GM23338 (cell line): ENCODE measurements at regions not wholly inside any gene's neighbourhood (a gene's known extent, or its start where the extent isn't known, plus 50 kb on each side); places are given as distances from the start of the nearest gene placed in this dataset.

Experiments
- ATAC-seq: fragments of 200-7000 bp; cut with Tn5 transposase; 3 replicates; pipeline ENCODE4 v1.9.1; 2020
- DNase-seq: peaks from one replicate; pipeline ENCODE4 v3.0.0-alpha.2; 2015; ENCODE audit warnings: low spot score
- H2AFZ ChIP-seq: fragments of 200-600 bp; sonication (generic); 2 replicates; pipeline ENCODE4 v1.8.0; 2016; ENCODE audit warnings: antibody characterized with exemption, mild to moderate bottlenecking, moderate library complexity
- H3F3A ChIP-seq: fragments of 200-600 bp; sonication (generic); replicated peaks from 2 replicates; pipeline ENCODE4 v1.8.0; 2017; ENCODE audit warnings: antibody characterized with exemption, mixed run types, low read depth
- H3K27ac ChIP-seq: fragments of 200-600 bp; sonication (generic); 2 replicates; pipeline ENCODE4 v1.6.1; 2016; ENCODE audit warnings: low read depth
- H3K27me3 ChIP-seq: fragments of 200-600 bp; sonication (generic); 2 replicates; pipeline ENCODE4 v1.8.0; 2016; ENCODE audit warnings: mild to moderate bottlenecking, mixed run types, moderate library complexity; ENCODE audit not compliant: insufficient read depth
- H3K36me3 ChIP-seq: fragments of 200-600 bp; sonication (generic); 2 replicates; pipeline ENCODE4 v1.8.0; 2016; ENCODE audit warnings: mild to moderate bottlenecking; ENCODE audit not compliant: insufficient read depth
- H3K4me1 ChIP-seq: fragments of 200-600 bp; sonication (generic); 2 replicates; pipeline ENCODE4 v1.8.0; 2016; ENCODE audit warnings: mild to moderate bottlenecking, moderate library complexity; ENCODE audit not compliant: insufficient read depth
- H3K4me2 ChIP-seq: fragments of 200-600 bp; sonication (generic); 2 replicates; pipeline ENCODE4 v1.7.1; 2017; ENCODE audit warnings: mixed run types
- H3K4me3 ChIP-seq: fragments of 200-600 bp; sonication (generic); 2 replicates; pipeline ENCODE4 v1.6.1; 2016; ENCODE audit warnings: mixed run types
- H3K79me2 ChIP-seq: fragments of 200-600 bp; sonication (generic); replicated peaks from 2 replicates; pipeline ENCODE4 v1.8.0; 2017; ENCODE audit warnings: mild to moderate bottlenecking; ENCODE audit not compliant: insufficient read depth
- H3K9me2 ChIP-seq: fragments of 200-600 bp; sonication (generic); 2 replicates; pipeline ENCODE4 v1.8.0; 2017; ENCODE audit not compliant: insufficient read depth
- H4K20me1 ChIP-seq: fragments of 200-600 bp; sonication (generic); replicated peaks from 2 replicates; pipeline ENCODE4 v1.8.0; 2017; ENCODE audit warnings: mild to moderate bottlenecking; ENCODE audit not compliant: insufficient read depth
- H3K27ac Mint-ChIP-seq: 2 replicates; pipeline ENCODE4 v1.8.0; 2020; ENCODE audit warnings: inconsistent platforms, mild to moderate bottlenecking, moderate library complexity, mixed read lengths
- H3K27me3 Mint-ChIP-seq: 3 replicates; pipeline ENCODE4 v1.8.0; 2022; ENCODE audit warnings: low read depth, mild to moderate bottlenecking, moderate library complexity, mixed read lengths, inconsistent platforms; ENCODE audit not compliant: insufficient read depth, poor library complexity
- H3K36me3 Mint-ChIP-seq: 3 replicates; pipeline ENCODE4 v1.8.0; 2021; ENCODE audit warnings: low read depth, mild to moderate bottlenecking, inconsistent platforms, moderate library complexity, mixed read lengths
- H3K4me1 Mint-ChIP-seq: 3 replicates; pipeline ENCODE4 v1.8.0; 2020; ENCODE audit warnings: mild to moderate bottlenecking, inconsistent platforms, mixed read lengths
- H3K4me3 Mint-ChIP-seq: 3 replicates; pipeline ENCODE4 v1.8.0; 2021; ENCODE audit warnings: moderate library complexity, mild to moderate bottlenecking, inconsistent platforms, mixed read lengths
- H3K9me3 Mint-ChIP-seq: 3 replicates; pipeline ENCODE4 v1.8.0; 2020; ENCODE audit warnings: moderate library complexity, mild to moderate bottlenecking, inconsistent platforms, mixed read lengths
- CTCF ChIP-seq, 2 experiments: fragments of 200-600 bp in 1 of 2; sonication (generic) in 1 of 2; conservative IDR thresholded peaks; 2 replicates each; pipeline versions ENCODE4 v1.5.1 to v1.6.1; 2016 to 2017; ENCODE audit warnings: antibody characterized with exemption in 2 of 2, low read depth in 2 of 2, mild to moderate bottlenecking in 2 of 2, moderate library complexity in 1 of 2
- EZH2phosphoT487 ChIP-seq: fragments of 200-600 bp; sonication (generic); IDR thresholded peaks from one replicate; pipeline ENCODE4 v1.8.1; 2018; ENCODE audit warnings: antibody characterized with exemption; ENCODE audit not compliant: unreplicated experiment
- JUNB ChIP-seq: IDR thresholded peaks from one replicate; pipeline ENCODE4 v1.6.1; 2016; ENCODE audit warnings: antibody characterized with exemption; ENCODE audit not compliant: unreplicated experiment
- NANOG ChIP-seq: IDR thresholded peaks from 2 replicates; pipeline ENCODE4 v1.6.1; 2016; ENCODE audit warnings: antibody characterized with exemption, borderline replicate concordance
- ZNF114 ChIP-seq: fragments of 250-450 bp; sonication (Bioruptor Pico); IDR thresholded peaks from 2 replicates; pipeline ENCODE4 v1.5.0; 2020; ENCODE audit warnings: mild to moderate bottlenecking, moderate library complexity
- ZNF331 ChIP-seq: fragments of 250-450 bp; sonication (Bioruptor Pico); IDR thresholded peaks from 2 replicates; pipeline ENCODE4 v1.5.0; 2020; ENCODE audit warnings: low read depth, mild to moderate bottlenecking, moderate library complexity
- TF ChIP-seq, protein P1 (sequence below): IDR thresholded peaks from 2 replicates; pipeline ENCODE4 v1.6.1; 2016; ENCODE audit warnings: antibody characterized with exemption
- TF ChIP-seq, protein P2 (sequence below): fragments of 250-450 bp; sonication (Bioruptor Pico); IDR thresholded peaks from 2 replicates; pipeline ENCODE4 v1.5.0; 2020; ENCODE audit warnings: mild to moderate bottlenecking, moderate library complexity

DNA sequence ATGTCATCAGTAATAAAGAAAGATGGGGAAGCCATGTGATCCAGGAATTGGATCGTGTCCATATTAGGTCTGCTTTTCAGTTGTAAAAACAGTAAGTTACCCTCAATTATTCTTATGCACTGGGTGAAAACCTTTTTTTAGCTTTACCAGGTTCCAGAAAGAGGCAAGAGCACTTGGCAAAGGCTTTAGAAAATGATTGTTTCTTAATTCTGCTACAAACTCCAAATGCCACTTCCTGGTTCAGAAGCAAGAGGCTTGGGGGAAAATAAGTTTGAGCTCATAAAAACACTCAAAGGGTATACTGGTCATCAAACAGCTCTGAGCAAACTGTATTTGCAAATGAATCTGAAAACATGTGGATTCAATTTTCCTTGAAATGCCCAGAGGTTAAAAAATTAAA, 615.6 kb downstream of the EBF1 start (continued):
- no peak for TF ChIP-seq ZNF331
- no peak for TF ChIP-seq ZNF114 (CRISPR knock-in tag)

DNA sequence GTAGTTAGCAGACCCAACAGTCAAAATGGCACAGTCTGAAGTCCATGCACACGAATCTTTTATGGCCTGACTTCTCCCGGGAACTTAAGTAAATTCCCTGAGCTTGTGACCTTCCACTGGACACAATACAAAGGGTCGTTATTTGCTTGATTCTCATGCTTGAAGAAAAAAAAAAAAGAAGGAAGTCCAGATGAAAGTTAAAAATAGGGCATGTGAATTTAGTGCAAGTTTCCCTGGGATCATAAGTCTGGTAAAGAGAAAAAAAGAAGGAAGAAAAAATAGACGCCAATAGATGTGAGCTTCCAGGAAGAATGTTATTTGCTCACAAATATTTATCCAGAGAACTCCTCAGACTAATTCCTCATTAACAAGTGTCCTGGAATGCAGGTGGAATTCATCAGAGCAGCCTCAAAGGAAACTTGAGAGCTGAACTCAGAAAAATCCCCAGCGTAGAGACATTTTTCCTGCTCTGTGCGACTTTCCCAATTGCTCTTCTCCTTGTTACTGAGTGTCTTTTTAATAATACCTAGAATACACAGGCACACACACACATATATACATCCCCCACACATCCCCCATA, 616.3 kb downstream of the EBF1 start:
- no peaks in the 10 kb centered on the region for H3K9me3 Mint-ChIP-seq

GRCh38 chr5:158482125-158482524, 617.6 kb downstream of the EBF1 start:
- peaks cover 17% of the 10 kb centered on the region for H3K4me1 Mint-ChIP-seq
- H3K27me3 Mint-ChIP-seq: peaks cover 2% of the 10 kb centered on the region
- Histone ChIP-seq H3K36me3 (no peaks in the 10 kb centered on the region), H3K4me3 (no peak overlapping the region), H3F3A (no peaks in the 10 kb centered on the region), H3K79me2 (no peaks in the 10 kb centered on the region), H4K20me1 (no peaks in the 10 kb centered on the region), H2AFZ (0 out of 2 replicates have a peak overlapping the region, but pooled peaks have one; percentile 69), H3K4me1 (peaks cover 18% of the 10 kb centered on the region), H3K9me2 (no peaks in the 10 kb centered on the region; the same call in none of the 2 replicates), H3K4me2 (no peak overlapping the region), H3K27ac (no peak overlapping the region), H3K27me3 (no peaks in the 10 kb centered on the region)
- H3K36me3 Mint-ChIP-seq: no peaks in the 10 kb centered on the region
- no peak for DNase-seq
- H3K4me3 Mint-ChIP-seq: no peak overlapping the region
- H3K27ac Mint-ChIP-seq: no peak overlapping the region; the same call in 1 of the 2 replicates
- ATAC-seq: no peak
- H3K9me3 Mint-ChIP-seq: no peaks in the 10 kb centered on the region
- TF ChIP-seq CTCF (conservative IDR thresholded peaks at IDR 0.05; ENCODE audit: low read depth in 2 of 2) (no peak), EZH2phosphoT487 (no peak), NANOG (no peak), ZNF331 (no peak), JUNB (no peak), ZNF114 (CRISPR knock-in tag) (no peak)
- TF ChIP-seq, protein P1, sequence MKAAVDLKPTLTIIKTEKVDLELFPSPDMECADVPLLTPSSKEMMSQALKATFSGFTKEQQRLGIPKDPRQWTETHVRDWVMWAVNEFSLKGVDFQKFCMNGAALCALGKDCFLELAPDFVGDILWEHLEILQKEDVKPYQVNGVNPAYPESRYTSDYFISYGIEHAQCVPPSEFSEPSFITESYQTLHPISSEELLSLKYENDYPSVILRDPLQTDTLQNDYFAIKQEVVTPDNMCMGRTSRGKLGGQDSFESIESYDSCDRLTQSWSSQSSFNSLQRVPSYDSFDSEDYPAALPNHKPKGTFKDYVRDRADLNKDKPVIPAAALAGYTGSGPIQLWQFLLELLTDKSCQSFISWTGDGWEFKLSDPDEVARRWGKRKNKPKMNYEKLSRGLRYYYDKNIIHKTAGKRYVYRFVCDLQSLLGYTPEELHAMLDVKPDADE: no peak
- TF ChIP-seq, protein P2, sequence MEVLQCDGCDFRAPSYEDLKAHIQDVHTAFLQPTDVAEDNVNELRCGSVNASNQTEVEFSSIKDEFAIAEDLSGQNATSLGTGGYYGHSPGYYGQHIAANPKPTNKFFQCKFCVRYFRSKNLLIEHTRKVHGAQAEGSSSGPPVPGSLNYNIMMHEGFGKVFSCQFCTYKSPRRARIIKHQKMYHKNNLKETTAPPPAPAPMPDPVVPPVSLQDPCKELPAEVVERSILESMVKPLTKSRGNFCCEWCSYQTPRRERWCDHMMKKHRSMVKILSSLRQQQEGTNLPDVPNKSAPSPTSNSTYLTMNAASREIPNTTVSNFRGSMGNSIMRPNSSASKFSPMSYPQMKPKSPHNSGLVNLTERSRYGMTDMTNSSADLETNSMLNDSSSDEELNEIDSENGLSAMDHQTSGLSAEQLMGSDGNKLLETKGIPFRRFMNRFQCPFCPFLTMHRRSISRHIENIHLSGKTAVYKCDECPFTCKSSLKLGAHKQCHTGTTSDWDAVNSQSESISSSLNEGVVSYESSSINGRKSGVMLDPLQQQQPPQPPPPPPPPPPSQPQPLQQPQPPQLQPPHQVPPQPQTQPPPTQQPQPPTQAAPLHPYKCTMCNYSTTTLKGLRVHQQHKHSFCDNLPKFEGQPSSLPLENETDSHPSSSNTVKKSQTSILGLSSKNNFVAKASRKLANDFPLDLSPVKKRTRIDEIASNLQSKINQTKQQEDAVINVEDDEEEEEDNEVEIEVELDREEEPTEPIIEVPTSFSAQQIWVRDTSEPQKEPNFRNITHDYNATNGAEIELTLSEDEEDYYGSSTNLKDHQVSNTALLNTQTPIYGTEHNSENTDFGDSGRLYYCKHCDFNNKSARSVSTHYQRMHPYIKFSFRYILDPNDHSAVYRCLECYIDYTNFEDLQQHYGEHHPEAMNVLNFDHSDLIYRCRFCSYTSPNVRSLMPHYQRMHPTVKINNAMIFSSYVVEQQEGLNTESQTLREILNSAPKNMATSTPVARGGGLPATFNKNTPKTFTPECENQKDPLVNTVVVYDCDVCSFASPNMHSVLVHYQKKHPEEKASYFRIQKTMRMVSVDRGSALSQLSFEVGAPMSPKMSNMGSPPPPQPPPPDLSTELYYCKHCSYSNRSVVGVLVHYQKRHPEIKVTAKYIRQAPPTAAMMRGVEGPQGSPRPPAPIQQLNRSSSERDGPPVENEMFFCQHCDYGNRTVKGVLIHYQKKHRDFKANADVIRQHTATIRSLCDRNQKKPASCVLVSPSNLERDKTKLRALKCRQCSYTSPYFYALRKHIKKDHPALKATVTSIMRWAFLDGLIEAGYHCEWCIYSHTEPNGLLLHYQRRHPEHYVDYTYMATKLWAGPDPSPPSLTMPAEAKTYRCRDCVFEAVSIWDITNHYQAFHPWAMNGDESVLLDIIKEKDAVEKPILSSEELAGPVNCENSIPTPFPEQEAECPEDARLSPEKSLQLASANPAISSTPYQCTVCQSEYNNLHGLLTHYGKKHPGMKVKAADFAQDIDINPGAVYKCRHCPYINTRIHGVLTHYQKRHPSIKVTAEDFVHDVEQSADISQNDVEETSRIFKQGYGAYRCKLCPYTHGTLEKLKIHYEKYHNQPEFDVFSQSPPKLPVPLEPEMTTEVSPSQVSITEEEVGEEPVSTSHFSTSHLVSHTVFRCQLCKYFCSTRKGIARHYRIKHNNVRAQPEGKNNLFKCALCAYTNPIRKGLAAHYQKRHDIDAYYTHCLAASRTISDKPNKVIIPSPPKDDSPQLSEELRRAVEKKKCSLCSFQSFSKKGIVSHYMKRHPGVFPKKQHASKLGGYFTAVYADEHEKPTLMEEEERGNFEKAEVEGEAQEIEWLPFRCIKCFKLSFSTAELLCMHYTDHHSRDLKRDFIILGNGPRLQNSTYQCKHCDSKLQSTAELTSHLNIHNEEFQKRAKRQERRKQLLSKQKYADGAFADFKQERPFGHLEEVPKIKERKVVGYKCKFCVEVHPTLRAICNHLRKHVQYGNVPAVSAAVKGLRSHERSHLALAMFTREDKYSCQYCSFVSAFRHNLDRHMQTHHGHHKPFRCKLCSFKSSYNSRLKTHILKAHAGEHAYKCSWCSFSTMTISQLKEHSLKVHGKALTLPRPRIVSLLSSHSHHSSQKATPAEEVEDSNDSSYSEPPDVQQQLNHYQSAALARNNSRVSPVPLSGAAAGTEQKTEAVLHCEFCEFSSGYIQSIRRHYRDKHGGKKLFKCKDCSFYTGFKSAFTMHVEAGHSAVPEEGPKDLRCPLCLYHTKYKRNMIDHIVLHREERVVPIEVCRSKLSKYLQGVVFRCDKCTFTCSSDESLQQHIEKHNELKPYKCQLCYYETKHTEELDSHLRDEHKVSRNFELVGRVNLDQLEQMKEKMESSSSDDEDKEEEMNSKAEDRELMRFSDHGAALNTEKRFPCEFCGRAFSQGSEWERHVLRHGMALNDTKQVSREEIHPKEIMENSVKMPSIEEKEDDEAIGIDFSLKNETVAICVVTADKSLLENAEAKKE (CRISPR knock-in tag): no peak

More for the DNA sequence above, 616.3 kb downstream of the EBF1 start:
- Histone ChIP-seq H3K4me1 (peaks cover 21% of the 10 kb centered on the region), H3K27me3 (no peaks in the 10 kb centered on the region), H3K36me3 (no peaks in the 10 kb centered on the region), H4K20me1 (no peaks in the 10 kb centered on the region), H3K4me3 (no peak overlapping the region), H3F3A (no peaks in the 10 kb centered on the region), H3K79me2 (no peaks in the 10 kb centered on the region), H3K9me2 (peaks cover 8% of the 10 kb centered on the region), H3K4me2 (no peak overlapping the region), H2AFZ (no peak overlapping the region), H3K27ac (no peak overlapping the region)
- Mint-ChIP-seq H3K27me3 (peaks cover 2% of the 10 kb centered on the region), H3K27ac (no peak overlapping the region), H3K4me1 (peaks cover 23% of the 10 kb centered on the region), H3K4me3 (no peak overlapping the region), H3K36me3 (no peaks in the 10 kb centered on the region)
- TF ChIP-seq ZNF331: no peak
- DNase-seq: peak; percentile 28
- no peak for ATAC-seq
